Gastrocnemius medialis (tissue), 4 donors: ENCODE measurements at regions not wholly inside any gene's neighbourhood (a gene's known extent, or its start where the extent isn't known, plus 50 kb on each side); places are given as distances from the start of the nearest gene placed in this dataset.

ENCODE experiments used
- ATAC-seq, 2 donors: fragments of 150-250 bp; one replicate each; pipeline ENCODE4 v1.9.1; 2016
- DNase-seq, 2 donors: peaks; one replicate each; pipeline ENCODE4 v3.0.0-alpha.2; 2019
- H3K27ac ChIP-seq, 4 donors: fragments of 200-600 bp; sonication (generic); 1 replicate in 1 of 4; 2 replicates in 3 of 4; pipeline ENCODE4 v1.5.1; 2016 to 2018; ENCODE audit warnings: mild to moderate bottlenecking in 2 of 4, moderate library complexity in 1 of 4
- H3K27me3 ChIP-seq, 3 donors: fragments of 200-600 bp; sonication (generic) in 2 of 3; 1 replicate in 1 of 3; 2 replicates in 2 of 3; pipeline versions ENCODE4 v1.5.1 to v1.6.0; 2016 to 2019; ENCODE audit warnings: mild to moderate bottlenecking in 1 of 3, moderate library complexity in 1 of 3
- H3K36me3 ChIP-seq, 2 donors: fragments of 200-600 bp; sonication (generic) in 1 of 2; one replicate each; pipeline ENCODE4 v1.5.1; 2017 to 2018
- H3K4me1 ChIP-seq, 2 donors: fragments of 200-600 bp; sonication (generic) in 1 of 2; one replicate each; pipeline ENCODE4 v1.5.1; 2016 to 2017; ENCODE audit warnings: mild to moderate bottlenecking in 2 of 2
- H3K4me3 ChIP-seq, 4 donors: fragments of 200-600 bp; sonication (generic) in 3 of 4; 1 replicate in 1 of 4; 2 replicates in 3 of 4; pipeline ENCODE4 v1.5.1; 2016 to 2019; ENCODE audit warnings: mild to moderate bottlenecking in 2 of 4
- H3K9me3 ChIP-seq, 3 donors: fragments of 200-600 bp; sonication (generic) in 2 of 3; 1 replicate in 1 of 3; 2 replicates in 2 of 3; pipeline ENCODE4 v1.5.1; 2016 to 2019
- POLR2A ChIP-seq, 2 donors: fragments of 450-650 bp; IDR thresholded peaks; one replicate each; pipeline ENCODE4 v1.6.1; 2017; ENCODE audit warnings: antibody characterized with exemption in 2 of 2, mild to moderate bottlenecking in 2 of 2, moderate library complexity in 2 of 2
- in situ Hi-C, 4 donors: fragments of 200-750 bp; cut with MboI; loops; one replicate each; pipeline versions ENCODE4 v1.15.0 to v1.8.0; 2017; ENCODE audit warnings: low sequenced_read_pairs in 4 of 4
- intact Hi-C: fragments of 100-400 bp; cut with DNase I; formaldehyde crosslinking; loops from one replicate; pipeline ENCODE4 v1.15.1; 2023; ENCODE audit warnings: low total_unique reads
- TF ChIP-seq, protein P1 (sequence below), 5 experiments: fragments of 450-650 bp in 3 of 5; fragments of 200-600 bp in 2 of 5; sonication (generic) in 2 of 5; IDR thresholded peaks in 4 of 5; conservative IDR thresholded peaks in 1 of 5; 1 replicate in 4 of 5; 2 replicates in 1 of 5; pipeline ENCODE4 v1.5.1; 2016 to 2019; ENCODE audit warnings: antibody characterized with exemption in 5 of 5, mild to moderate bottlenecking in 3 of 5, moderate library complexity in 3 of 5

DNA sequence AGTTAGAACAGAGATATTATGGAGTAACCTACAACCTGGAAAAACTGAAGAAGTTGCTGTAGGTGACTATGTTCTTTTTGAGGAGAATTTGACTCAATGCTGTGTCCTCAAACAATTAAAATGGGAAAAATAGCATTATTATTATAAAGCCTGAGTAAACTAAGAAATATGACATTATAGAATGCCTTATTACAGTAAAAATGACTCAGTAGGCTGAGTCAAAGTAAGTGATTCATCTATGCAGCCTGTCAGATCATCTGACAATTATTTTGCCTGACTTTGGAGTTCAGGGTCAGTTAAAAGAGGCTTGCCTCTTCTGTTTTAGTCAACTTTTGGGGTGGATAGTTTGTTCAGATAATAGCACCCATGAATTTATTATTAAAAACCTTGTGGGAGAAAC, 150.8 kb upstream of the PTGFR start:
- DNase-seq (no peak), ATAC-seq (no peak)
- TF ChIP-seq POLR2A (IDR thresholded peaks at IDR 0.05), result no peak
- TF ChIP-seq, protein P1, sequence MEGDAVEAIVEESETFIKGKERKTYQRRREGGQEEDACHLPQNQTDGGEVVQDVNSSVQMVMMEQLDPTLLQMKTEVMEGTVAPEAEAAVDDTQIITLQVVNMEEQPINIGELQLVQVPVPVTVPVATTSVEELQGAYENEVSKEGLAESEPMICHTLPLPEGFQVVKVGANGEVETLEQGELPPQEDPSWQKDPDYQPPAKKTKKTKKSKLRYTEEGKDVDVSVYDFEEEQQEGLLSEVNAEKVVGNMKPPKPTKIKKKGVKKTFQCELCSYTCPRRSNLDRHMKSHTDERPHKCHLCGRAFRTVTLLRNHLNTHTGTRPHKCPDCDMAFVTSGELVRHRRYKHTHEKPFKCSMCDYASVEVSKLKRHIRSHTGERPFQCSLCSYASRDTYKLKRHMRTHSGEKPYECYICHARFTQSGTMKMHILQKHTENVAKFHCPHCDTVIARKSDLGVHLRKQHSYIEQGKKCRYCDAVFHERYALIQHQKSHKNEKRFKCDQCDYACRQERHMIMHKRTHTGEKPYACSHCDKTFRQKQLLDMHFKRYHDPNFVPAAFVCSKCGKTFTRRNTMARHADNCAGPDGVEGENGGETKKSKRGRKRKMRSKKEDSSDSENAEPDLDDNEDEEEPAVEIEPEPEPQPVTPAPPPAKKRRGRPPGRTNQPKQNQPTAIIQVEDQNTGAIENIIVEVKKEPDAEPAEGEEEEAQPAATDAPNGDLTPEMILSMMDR (IDR thresholded peaks at IDR 0.05 in 4 of 5, conservative IDR thresholded peaks at IDR 0.05 in 1 of 5), result no peak
- H3K4me3 ChIP-seq, result no peak overlapping the region
- H3K36me3 ChIP-seq, result no peaks in the 10 kb centered on the region
- no peaks in the 10 kb centered on the region for H3K4me1 ChIP-seq
- H3K9me3 ChIP-seq, result no peaks in the 10 kb centered on the region
- intact Hi-C loops (no loop called here), in situ Hi-C loops (no loop called here)
- H3K27ac ChIP-seq, result no peak overlapping the region
- no peaks in the 10 kb centered on the region for H3K27me3 ChIP-seq

DNA sequence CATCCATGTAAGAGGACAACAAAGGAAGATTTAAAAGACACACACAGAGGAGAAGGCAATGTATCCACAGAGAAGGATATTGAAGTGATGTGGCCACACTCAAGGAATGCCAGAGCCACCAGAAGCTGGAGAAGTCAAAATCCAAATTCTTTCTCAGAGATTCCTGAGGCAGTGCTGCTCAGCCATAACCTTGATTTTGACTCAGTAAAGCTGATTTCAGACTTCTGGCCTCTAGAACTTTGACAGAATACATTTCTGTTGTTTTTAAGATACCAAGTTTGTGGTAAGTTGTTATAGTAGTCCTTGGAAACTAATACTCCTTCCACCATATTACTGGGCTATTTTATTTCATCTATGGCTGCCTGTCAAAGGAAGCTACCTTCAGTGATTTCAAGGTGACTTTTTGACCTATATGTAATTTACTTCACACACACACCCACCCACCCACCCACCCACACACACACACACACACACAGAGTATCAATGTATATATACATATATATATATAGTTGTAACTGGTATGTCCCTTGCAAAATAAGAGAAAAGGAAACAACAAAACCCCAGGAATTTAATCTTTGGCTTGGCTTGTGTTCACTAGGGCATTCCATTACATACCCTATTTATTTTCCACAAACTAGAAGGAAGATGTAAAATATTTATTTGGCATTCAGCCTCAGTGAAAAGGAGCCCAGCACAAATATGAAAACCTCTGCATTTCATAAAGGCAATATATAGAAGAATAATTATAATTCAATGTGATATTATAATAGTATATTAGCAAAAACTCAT, 142.1 kb upstream of the PTGFR start:
- Histone ChIP-seq H3K9me3 (no peaks in the 10 kb centered on the region), H3K27ac (no peak overlapping the region), H3K4me1 (no peaks in the 10 kb centered on the region), H3K4me3 (no peak overlapping the region), H3K27me3 (no peaks in the 10 kb centered on the region), H3K36me3 (no peaks in the 10 kb centered on the region)
- in situ Hi-C loops (no loop called here), intact Hi-C loops (no loop called here)
- DNase-seq, result no peak
- no peak for ATAC-seq
- TF ChIP-seq, protein P1 (IDR thresholded peaks at IDR 0.05 in 4 of 5, conservative IDR thresholded peaks at IDR 0.05 in 1 of 5), result no peak
- no peak for TF ChIP-seq POLR2A (IDR thresholded peaks at IDR 0.05)

DNA sequence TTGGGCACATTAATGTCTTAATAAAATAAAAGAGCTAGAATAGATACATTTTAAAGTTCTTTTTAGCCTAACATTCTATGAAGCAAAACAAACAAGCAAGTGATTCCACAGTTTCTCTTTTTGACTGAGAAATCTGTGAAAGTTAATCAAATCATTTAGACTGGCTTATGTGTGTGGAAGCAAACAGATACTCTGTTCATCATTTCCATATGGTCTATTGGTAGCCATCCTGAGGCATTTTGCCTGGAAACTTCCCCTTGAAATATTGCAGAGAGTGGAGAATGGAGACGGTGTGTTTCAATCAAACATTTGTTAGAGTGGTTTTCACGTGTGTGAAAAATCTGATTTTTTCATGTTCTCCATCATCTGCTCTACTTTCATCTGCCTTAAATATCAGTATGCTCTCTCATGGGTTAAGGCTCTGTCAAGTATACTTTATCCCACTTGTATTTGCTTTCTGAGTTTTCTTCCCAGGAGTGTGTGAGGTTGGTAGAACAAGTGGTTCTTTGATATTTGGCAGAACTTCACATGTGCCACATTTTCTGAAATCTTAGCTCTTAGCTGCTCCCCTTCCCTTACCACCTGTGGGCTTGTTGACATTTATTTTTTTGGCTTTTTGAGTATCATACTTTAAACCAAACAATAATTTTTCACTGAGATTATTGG, 139.1 kb upstream of the PTGFR start:
- H3K36me3 ChIP-seq, result no peaks in the 10 kb centered on the region
- in situ Hi-C loops, result no loop called here
- ATAC-seq, result no peak

DNA sequence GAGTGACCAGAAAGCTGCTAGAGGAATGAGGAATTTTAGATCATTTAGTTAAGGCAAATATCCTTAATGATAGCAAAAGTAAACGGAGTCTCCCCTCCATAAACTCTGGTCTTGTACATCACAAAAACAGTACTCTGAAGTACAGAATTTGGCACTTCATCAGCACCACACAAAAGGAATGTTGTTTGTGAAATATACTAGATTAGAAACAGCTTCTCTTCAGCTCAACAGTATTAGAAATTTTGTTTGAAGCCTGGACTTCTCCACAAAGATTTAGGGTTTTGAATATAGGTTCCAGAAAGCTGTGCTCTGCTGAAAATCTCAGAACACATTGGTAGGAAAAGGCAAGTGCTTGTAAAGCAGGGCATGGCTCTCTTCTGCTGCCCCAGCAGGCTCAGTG, 135.1 kb upstream of the PTGFR start:
- no peak for TF ChIP-seq POLR2A (IDR thresholded peaks at IDR 0.05)
- TF ChIP-seq, protein P1 (IDR thresholded peaks at IDR 0.05 in 4 of 5, conservative IDR thresholded peaks at IDR 0.05 in 1 of 5), result no peak
- in situ Hi-C loops (no loop called here), intact Hi-C loops (no loop called here)
- H3K4me3 ChIP-seq, result no peak overlapping the region
- no peaks in the 10 kb centered on the region for H3K27me3 ChIP-seq
- DNase-seq, result no peak
- H3K4me1 ChIP-seq, result no peaks in the 10 kb centered on the region
- no peak for ATAC-seq
- H3K36me3 ChIP-seq, result no peaks in the 10 kb centered on the region
- no peaks in the 10 kb centered on the region for H3K9me3 ChIP-seq
- H3K27ac ChIP-seq, result no peak overlapping the region

More for the DNA sequence above, 139.1 kb upstream of the PTGFR start:
- no peaks in the 10 kb centered on the region for H3K27me3 ChIP-seq
- H3K4me1 ChIP-seq, result no peaks in the 10 kb centered on the region
- intact Hi-C loops, result no loop called here
- H3K4me3 ChIP-seq, result no peak overlapping the region
- no peaks in the 10 kb centered on the region for H3K9me3 ChIP-seq
- no peak for TF ChIP-seq POLR2A (IDR thresholded peaks at IDR 0.05)
- TF ChIP-seq, protein P1 (IDR thresholded peaks at IDR 0.05 in 4 of 5, conservative IDR thresholded peaks at IDR 0.05 in 1 of 5), result no peak
- no peak overlapping the region for H3K27ac ChIP-seq
- DNase-seq, result no peak
